ENCODE measurements at regions not wholly inside any gene's neighbourhood (a gene's known extent, or its start where the extent isn't known, plus 50 kb on each side); places are given as distances from the start of the nearest gene placed in this dataset.

- Histone ChIP-seq H3K9me3 (no peaks in the 10 kb centered on the region), H3K27me3 (no peaks in the 10 kb centered on the region), H3K4me3 (no peak overlapping the region), H3K27ac (no peak overlapping the region), H3K4me1 (no peaks in the 10 kb centered on the region), H3K36me3 (ENCODE audit: low read depth, missing control alignments) (no peaks in the 10 kb centered on the region)
- 43 to 57% methylated on average over 1 of the region's 1 CpG for WGBS, 2 donors
- no peak for TF ChIP-seq CTCF (IDR thresholded peaks at IDR 0.05)
- no peak for TF ChIP-seq POLR2A (IDR thresholded peaks at IDR 0.05)
- DNase-seq = no peak
- intact Hi-C loops (cut with DNase I; ENCODE audit: low total_unique reads) = no loop called here
These were observed 378.8 kb upstream of the ISX start for GRCh38 chr22:34687116-34687515.

GRCh38 chr22:34688825-34689224 is 377.1 kb upstream of the ISX start:
- H3K27ac ChIP-seq = no peak overlapping the region
- DNase-seq = no peak
- H3K27me3 ChIP-seq = no peaks in the 10 kb centered on the region
- H3K9me3 ChIP-seq = no peaks in the 10 kb centered on the region
- 65 to 80% methylated on average over 1 of the region's 1 CpG for WGBS, 2 donors
- no peaks in the 10 kb centered on the region for H3K4me1 ChIP-seq
- intact Hi-C loops (cut with DNase I; ENCODE audit: low total_unique reads) = no loop called here
- no peaks in the 10 kb centered on the region for H3K36me3 ChIP-seq (ENCODE audit: low read depth, missing control alignments)
- no peak for TF ChIP-seq CTCF (IDR thresholded peaks at IDR 0.05)
- no peak for TF ChIP-seq POLR2A (IDR thresholded peaks at IDR 0.05)
- no peak overlapping the region for H3K4me3 ChIP-seq

- Histone ChIP-seq H3K4me1 (no peaks in the 10 kb centered on the region), H3K27ac (no peak overlapping the region), H3K4me3 (no peak overlapping the region), H3K36me3 (ENCODE audit: low read depth, missing control alignments) (no peaks in the 10 kb centered on the region), H3K27me3 (no peaks in the 10 kb centered on the region), H3K9me3 (no peaks in the 10 kb centered on the region)
- intact Hi-C loops (cut with DNase I; ENCODE audit: low total_unique reads) = no loop called here
- DNase-seq = no peak
- TF ChIP-seq POLR2A (IDR thresholded peaks at IDR 0.05) (no peak), CTCF (IDR thresholded peaks at IDR 0.05) (no peak)
- WGBS, 2 donors = 22 to 35% methylated on average over 2 of the region's 2 CpGs
These were observed 369.4 kb upstream of the ISX start for GRCh38 chr22:34696557-34696956.

GRCh38 chr22:34702279-34702678 is 363.7 kb upstream of the ISX start:
- H3K4me3 ChIP-seq = no peak overlapping the region
- intact Hi-C loops (cut with DNase I; ENCODE audit: low total_unique reads) = no loop called here
- H3K27ac ChIP-seq = no peak overlapping the region
- no peak for DNase-seq
- TF ChIP-seq CTCF (IDR thresholded peaks at IDR 0.05) (no peak), POLR2A (IDR thresholded peaks at IDR 0.05) (no peak)
- no peaks in the 10 kb centered on the region for H3K4me1 ChIP-seq
- H3K27me3 ChIP-seq = no peaks in the 10 kb centered on the region
- H3K36me3 ChIP-seq (ENCODE audit: low read depth, missing control alignments) = no peaks in the 10 kb centered on the region
- WGBS, 2 donors = 80 to 82% methylated on average over 2 of the region's 2 CpGs
- no peaks in the 10 kb centered on the region for H3K9me3 ChIP-seq

GRCh38 chr22:34709641-34710040 is 356.3 kb upstream of the ISX start:
- no peaks in the 10 kb centered on the region for H3K36me3 ChIP-seq (ENCODE audit: low read depth, missing control alignments)
- H3K4me3 ChIP-seq = no peak overlapping the region
- intact Hi-C loops (cut with DNase I; ENCODE audit: low total_unique reads) = no loop called here
- H3K9me3 ChIP-seq = no peaks in the 10 kb centered on the region
- H3K27me3 ChIP-seq = no peaks in the 10 kb centered on the region
- no peak overlapping the region for H3K27ac ChIP-seq
- DNase-seq = no peak
- H3K4me1 ChIP-seq = no peaks in the 10 kb centered on the region
- 91% methylated on average over 2 of the region's 2 CpGs for WGBS, 2 donors
- TF ChIP-seq POLR2A (IDR thresholded peaks at IDR 0.05) (no peak), CTCF (IDR thresholded peaks at IDR 0.05) (no peak)

Data from testis (tissue), 2 donors.